WTC11 (cell line): ENCODE measurements at regions not wholly inside any gene's neighbourhood (a gene's known extent, or its start where the extent isn't known, plus 50 kb on each side); places are given as distances from the start of the nearest gene placed in this dataset.

Experiments used
- FOXJ3 ChIP-seq: sonication (generic); formaldehyde crosslinking; IDR thresholded peaks from 2 replicates; pipeline ENCODE4 v1.9.0; 2021; ENCODE audit warnings: missing genetic modification reagents, mild to moderate bottlenecking, borderline replicate concordance
- TF ChIP-seq, protein P1 (sequence below): fragments of 200-600 bp; IDR thresholded peaks from 2 replicates; pipeline ENCODE4 v1.8.0; 2022; ENCODE audit warnings: antibody characterized with exemption
- TF ChIP-seq, protein P2 (sequence below): fragments of 250-450 bp; sonication (Bioruptor Pico); IDR thresholded peaks from 2 replicates; pipeline ENCODE4 v2.1.2; 2022; ENCODE audit warnings: mild to moderate bottlenecking, moderate library complexity

GRCh38 chr22:47442821-47443220 is 680.4 kb downstream of the TBC1D22A start:
- TF ChIP-seq, protein P1, sequence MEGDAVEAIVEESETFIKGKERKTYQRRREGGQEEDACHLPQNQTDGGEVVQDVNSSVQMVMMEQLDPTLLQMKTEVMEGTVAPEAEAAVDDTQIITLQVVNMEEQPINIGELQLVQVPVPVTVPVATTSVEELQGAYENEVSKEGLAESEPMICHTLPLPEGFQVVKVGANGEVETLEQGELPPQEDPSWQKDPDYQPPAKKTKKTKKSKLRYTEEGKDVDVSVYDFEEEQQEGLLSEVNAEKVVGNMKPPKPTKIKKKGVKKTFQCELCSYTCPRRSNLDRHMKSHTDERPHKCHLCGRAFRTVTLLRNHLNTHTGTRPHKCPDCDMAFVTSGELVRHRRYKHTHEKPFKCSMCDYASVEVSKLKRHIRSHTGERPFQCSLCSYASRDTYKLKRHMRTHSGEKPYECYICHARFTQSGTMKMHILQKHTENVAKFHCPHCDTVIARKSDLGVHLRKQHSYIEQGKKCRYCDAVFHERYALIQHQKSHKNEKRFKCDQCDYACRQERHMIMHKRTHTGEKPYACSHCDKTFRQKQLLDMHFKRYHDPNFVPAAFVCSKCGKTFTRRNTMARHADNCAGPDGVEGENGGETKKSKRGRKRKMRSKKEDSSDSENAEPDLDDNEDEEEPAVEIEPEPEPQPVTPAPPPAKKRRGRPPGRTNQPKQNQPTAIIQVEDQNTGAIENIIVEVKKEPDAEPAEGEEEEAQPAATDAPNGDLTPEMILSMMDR: no peak
- TF ChIP-seq FOXJ3 (CRISPR knock-in tag): no peak
- TF ChIP-seq, protein P2, sequence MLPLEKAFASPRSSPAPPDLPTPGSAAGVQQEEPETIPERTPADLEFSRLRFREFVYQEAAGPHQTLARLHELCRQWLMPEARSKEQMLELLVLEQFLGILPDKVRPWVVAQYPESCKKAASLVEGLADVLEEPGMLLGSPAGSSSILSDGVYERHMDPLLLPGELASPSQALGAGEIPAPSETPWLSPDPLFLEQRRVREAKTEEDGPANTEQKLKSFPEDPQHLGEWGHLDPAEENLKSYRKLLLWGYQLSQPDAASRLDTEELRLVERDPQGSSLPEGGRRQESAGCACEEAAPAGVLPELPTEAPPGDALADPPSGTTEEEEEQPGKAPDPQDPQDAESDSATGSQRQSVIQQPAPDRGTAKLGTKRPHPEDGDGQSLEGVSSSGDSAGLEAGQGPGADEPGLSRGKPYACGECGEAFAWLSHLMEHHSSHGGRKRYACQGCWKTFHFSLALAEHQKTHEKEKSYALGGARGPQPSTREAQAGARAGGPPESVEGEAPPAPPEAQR (CRISPR knock-in tag): no peak
